Stimulated activated naive B cell treated with anti-CD40 and anti-IgM and Interleukin-4, amounts not matched to agents 10 μg/mL and 1 μg/mL and 100 μg/mL, for 72 hours (primary cell): ENCODE measurements at regions not wholly inside any gene's neighbourhood (a gene's known extent, or its start where the extent isn't known, plus 50 kb on each side); places are given as distances from the start of the nearest gene placed in this dataset.

ENCODE experiments used
- ATAC-seq, 2 donors: fragments of 150-1000 bp; cut with Tn5 transposase; replicated peaks; 2 replicates each; pipeline ENCODE4 v1.10.0; 2021; ENCODE audit warnings: moderate library complexity in 1 of 2
- DNase-seq: peaks from one replicate; pipeline ENCODE4 v3.0.0; 2021
- H3K27ac Mint-ChIP-seq: one replicate; pipeline ENCODE4 v1.8.0; 2022; ENCODE audit warnings: mild to moderate bottlenecking, mixed read lengths
- H3K27me3 Mint-ChIP-seq, 2 donors: one replicate each; pipeline ENCODE4 v1.8.0; 2022; ENCODE audit warnings: mixed read lengths in 2 of 2
- H3K36me3 Mint-ChIP-seq, 2 donors: one replicate each; pipeline ENCODE4 v1.8.0; 2022; ENCODE audit warnings: mixed read lengths in 2 of 2, mild to moderate bottlenecking in 1 of 2
- H3K4me1 Mint-ChIP-seq, 2 donors: one replicate each; pipeline ENCODE4 v1.8.0; 2022; ENCODE audit warnings: mixed read lengths in 2 of 2, mild to moderate bottlenecking in 1 of 2
- H3K4me3 Mint-ChIP-seq, 2 donors: one replicate each; pipeline ENCODE4 v1.8.0; 2022; ENCODE audit warnings: mild to moderate bottlenecking in 2 of 2, mixed read lengths in 2 of 2, moderate library complexity in 1 of 2
- H3K9me3 Mint-ChIP-seq, 2 donors: one replicate each; pipeline ENCODE4 v1.8.0; 2022; ENCODE audit warnings: mixed read lengths in 2 of 2, mild to moderate bottlenecking in 1 of 2

DNA sequence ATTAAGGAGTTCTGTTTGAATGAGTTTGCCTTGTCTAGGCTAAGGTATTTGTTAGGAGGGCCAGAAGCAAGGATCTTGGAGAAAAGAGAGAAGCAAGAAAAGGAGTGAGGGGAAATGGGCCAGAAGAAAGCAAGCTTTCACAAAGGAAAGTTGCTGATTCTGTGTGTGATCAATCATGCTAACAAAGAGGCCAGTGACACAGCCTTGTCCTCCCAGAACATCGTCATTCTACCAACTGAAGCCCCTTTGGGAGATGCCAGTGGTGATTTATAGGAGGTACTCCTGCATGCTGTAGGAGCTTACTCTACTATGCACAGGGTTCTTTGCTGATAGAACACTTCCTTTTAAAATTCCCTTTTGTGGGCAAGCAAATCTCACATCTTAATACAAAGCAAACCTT lies 449.2 kb upstream of the SPRED2 start:
- ATAC-seq (no peak), DNase-seq (no peak)
- H3K27me3 Mint-ChIP-seq: peaks cover 0 to 3% of the 10 kb centered on the region in 2 donors
- H3K36me3 Mint-ChIP-seq: no peaks in the 10 kb centered on the region
- H3K9me3 Mint-ChIP-seq: no peaks in the 10 kb centered on the region
- no peaks in the 10 kb centered on the region for H3K4me1 Mint-ChIP-seq
- no peak overlapping the region for H3K27ac Mint-ChIP-seq
- H3K4me3 Mint-ChIP-seq: no peak overlapping the region

DNA sequence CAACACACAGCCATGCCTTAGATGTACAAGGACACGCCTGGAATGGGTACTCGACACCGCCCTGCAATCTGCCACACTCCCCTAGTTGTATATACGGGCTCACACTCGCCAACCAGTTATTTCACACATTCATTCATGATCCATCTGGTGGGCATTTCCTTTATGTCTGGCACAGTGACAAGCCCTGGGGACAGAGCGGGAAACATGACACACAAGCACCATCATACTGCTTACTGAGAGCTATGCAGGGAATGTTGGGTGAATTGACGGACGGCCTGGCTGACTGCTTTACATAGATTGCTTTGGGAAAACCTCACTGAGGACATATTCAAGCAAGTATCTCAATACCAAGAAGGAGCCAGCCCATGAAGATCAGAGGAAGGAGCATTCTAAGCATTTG lies 448.0 kb upstream of the SPRED2 start:
- no peak overlapping the region for H3K27ac Mint-ChIP-seq
- H3K4me3 Mint-ChIP-seq: no peak overlapping the region
- H3K4me1 Mint-ChIP-seq: no peaks in the 10 kb centered on the region
- peaks cover 0 to 3% of the 10 kb centered on the region in 2 donors for H3K27me3 Mint-ChIP-seq
- no peaks in the 10 kb centered on the region for H3K36me3 Mint-ChIP-seq
- H3K9me3 Mint-ChIP-seq: no peaks in the 10 kb centered on the region
- DNase-seq: no peak
- no peak for ATAC-seq

GRCh38 chr2:65878011-65878340 lies 445.6 kb upstream of the SPRED2 start:
- H3K4me3 Mint-ChIP-seq: no peak overlapping the region
- no peaks in the 10 kb centered on the region for H3K36me3 Mint-ChIP-seq
- no peaks in the 10 kb centered on the region for H3K9me3 Mint-ChIP-seq
- DNase-seq (no peak), ATAC-seq (no peak)
- no peak overlapping the region for H3K27ac Mint-ChIP-seq
- no peaks in the 10 kb centered on the region for H3K4me1 Mint-ChIP-seq
- H3K27me3 Mint-ChIP-seq: peaks cover 0 to 3% of the 10 kb centered on the region in 2 donors

DNA sequence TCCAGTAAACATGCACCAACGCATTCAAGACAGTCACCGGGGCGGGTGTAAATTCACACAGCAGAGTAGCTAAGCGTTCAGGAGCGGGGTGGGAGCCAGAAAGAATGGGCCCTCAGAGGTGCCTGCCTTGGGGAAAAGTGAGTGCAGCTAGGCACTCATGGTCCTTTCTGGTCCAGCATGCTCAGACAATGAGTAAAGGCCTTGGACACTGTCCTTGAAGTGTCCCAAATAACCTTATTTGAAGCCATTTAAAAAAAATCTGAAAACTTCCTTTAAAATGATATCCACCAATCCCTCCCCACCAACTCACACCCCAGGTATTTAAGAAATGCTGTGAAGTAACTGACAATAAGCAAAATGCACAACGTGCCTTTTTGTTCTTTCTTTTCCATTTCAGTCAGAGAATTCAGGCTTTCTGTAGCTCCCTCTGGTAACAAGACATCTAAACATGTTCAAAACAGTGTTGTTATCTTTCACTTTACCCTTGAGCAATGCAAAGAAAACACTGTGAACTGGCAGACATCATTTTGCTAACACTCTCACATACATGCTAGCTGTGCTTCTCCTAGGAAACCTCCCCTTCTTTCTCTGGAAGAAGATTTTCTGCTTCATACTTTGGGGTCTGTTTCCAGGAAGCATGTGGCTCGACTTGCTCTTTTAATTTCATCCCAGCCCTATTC lies 445.1 kb upstream of the SPRED2 start:
- no peak overlapping the region for H3K4me3 Mint-ChIP-seq
- H3K36me3 Mint-ChIP-seq: no peaks in the 10 kb centered on the region
- H3K4me1 Mint-ChIP-seq: no peaks in the 10 kb centered on the region
- peaks cover 0 to 3% of the 10 kb centered on the region in 2 donors for H3K27me3 Mint-ChIP-seq
- H3K9me3 Mint-ChIP-seq: no peaks in the 10 kb centered on the region
- ATAC-seq: no peak
- DNase-seq: no peak
- H3K27ac Mint-ChIP-seq: no peak overlapping the region

DNA sequence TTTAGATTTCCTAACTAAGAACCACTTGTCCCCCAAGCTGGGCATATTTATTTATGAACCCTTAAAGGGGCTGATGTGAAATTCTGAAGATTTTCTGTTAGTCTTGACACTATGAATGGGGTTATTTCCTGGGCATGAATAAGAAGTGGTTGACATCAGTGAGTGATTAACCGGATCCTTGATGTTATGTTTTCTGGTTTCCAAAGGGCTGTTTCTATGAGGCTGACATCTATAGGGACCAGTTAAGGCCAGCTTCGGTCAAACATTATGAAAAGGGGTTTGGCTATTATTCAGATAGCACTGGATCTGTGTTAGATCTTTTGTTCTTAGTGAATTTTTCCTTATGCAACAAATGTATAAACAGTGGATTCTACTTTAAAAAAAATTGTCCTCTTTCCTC lies 443.7 kb upstream of the SPRED2 start:
- no peak overlapping the region for H3K27ac Mint-ChIP-seq
- ATAC-seq: no peak
- no peaks in the 10 kb centered on the region for H3K4me1 Mint-ChIP-seq
- no peaks in the 10 kb centered on the region for H3K36me3 Mint-ChIP-seq
- no peaks in the 10 kb centered on the region for H3K9me3 Mint-ChIP-seq
- H3K27me3 Mint-ChIP-seq: peaks cover 0 to 3% of the 10 kb centered on the region in 2 donors
- no peak overlapping the region for H3K4me3 Mint-ChIP-seq
- no peak for DNase-seq

DNA sequence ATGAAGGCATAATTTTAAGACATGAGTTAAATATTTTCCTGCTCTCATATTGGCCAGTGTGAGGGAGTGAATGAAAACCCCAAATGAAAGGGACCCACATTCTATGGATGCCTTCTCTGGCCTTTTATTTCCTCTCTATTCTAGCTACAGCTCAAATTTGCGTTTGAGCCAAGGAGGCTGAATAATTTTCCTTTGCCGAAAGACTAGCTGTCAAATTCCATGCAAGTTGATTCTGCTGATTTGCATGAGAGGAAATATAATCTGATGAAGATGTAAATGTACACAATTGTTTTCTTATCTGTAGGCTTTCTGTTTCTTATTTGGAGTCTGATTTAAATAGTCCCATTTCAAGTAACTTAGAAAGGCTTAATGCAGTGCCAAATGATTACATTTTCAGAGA lies 438.4 kb upstream of the SPRED2 start:
- H3K36me3 Mint-ChIP-seq: no peaks in the 10 kb centered on the region
- ATAC-seq (no peak), DNase-seq (no peak)
- H3K4me3 Mint-ChIP-seq: no peak overlapping the region
- H3K4me1 Mint-ChIP-seq: no peaks in the 10 kb centered on the region
- no peak overlapping the region for H3K27ac Mint-ChIP-seq
- H3K27me3 Mint-ChIP-seq: peaks cover 9 to 12% of the 10 kb centered on the region in 2 donors
- H3K9me3 Mint-ChIP-seq: no peaks in the 10 kb centered on the region

DNA sequence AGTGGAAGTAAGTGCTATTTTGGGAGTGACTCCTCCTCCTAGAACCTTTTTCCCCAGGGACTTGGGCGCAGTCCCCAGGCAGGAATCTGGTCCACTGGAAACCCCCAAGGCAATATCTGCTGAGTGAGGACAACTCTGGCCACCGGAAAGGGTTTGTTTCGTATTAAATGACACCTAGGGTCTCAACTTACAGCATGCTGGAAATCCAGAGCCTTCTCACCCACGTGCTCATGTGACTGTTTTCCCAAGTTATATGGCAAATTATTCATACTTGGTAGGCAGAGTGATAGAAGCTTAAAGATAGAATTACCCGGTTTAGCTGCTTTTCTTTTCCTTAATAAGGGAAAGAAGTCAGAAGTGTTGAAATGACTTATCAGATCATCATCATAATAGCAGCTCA lies 436.9 kb upstream of the SPRED2 start:
- no peaks in the 10 kb centered on the region for H3K4me1 Mint-ChIP-seq
- no peak for ATAC-seq

GRCh38 chr2:65868177-65868576 lies 435.8 kb upstream of the SPRED2 start:
- H3K36me3 Mint-ChIP-seq: no peaks in the 10 kb centered on the region
- no peak overlapping the region for H3K4me3 Mint-ChIP-seq
- H3K27me3 Mint-ChIP-seq: peaks cover 9 to 12% of the 10 kb centered on the region in 2 donors
- no peaks in the 10 kb centered on the region for H3K4me1 Mint-ChIP-seq
- H3K27ac Mint-ChIP-seq: no peak overlapping the region
- no peak for ATAC-seq
- no peak for DNase-seq
- no peaks in the 10 kb centered on the region for H3K9me3 Mint-ChIP-seq

More for the DNA sequence above, 436.9 kb upstream of the SPRED2 start:
- no peaks in the 10 kb centered on the region for H3K9me3 Mint-ChIP-seq
- no peaks in the 10 kb centered on the region for H3K36me3 Mint-ChIP-seq
- H3K4me3 Mint-ChIP-seq: no peak overlapping the region
- DNase-seq: no peak
- no peak overlapping the region for H3K27ac Mint-ChIP-seq
- H3K27me3 Mint-ChIP-seq: peaks cover 9 to 12% of the 10 kb centered on the region in 2 donors

GRCh38 chr2:65867446-65867845 lies 435.0 kb upstream of the SPRED2 start:
- no peaks in the 10 kb centered on the region for H3K4me1 Mint-ChIP-seq
- DNase-seq (no peak), ATAC-seq (no peak)
- no peak overlapping the region for H3K27ac Mint-ChIP-seq
- no peak overlapping the region for H3K4me3 Mint-ChIP-seq
- H3K36me3 Mint-ChIP-seq: no peaks in the 10 kb centered on the region
- H3K27me3 Mint-ChIP-seq: peaks cover 9 to 12% of the 10 kb centered on the region in 2 donors
- no peaks in the 10 kb centered on the region for H3K9me3 Mint-ChIP-seq

GRCh38 chr2:65866148-65866547 lies 433.7 kb upstream of the SPRED2 start:
- Mint-ChIP-seq H3K36me3 (no peaks in the 10 kb centered on the region), H3K9me3 (no peaks in the 10 kb centered on the region), H3K4me3 (no peak overlapping the region), H3K4me1 (no peaks in the 10 kb centered on the region), H3K27ac (no peak overlapping the region), H3K27me3 (peaks cover 9 to 12% of the 10 kb centered on the region in 2 donors)
- DNase-seq (no peak), ATAC-seq (no peak)

GRCh38 chr2:65864619-65865018 lies 432.2 kb upstream of the SPRED2 start:
- Mint-ChIP-seq H3K27me3 (peaks cover 4 to 13% of the 10 kb centered on the region in 2 donors), H3K36me3 (no peaks in the 10 kb centered on the region), H3K4me3 (no peak overlapping the region), H3K9me3 (no peaks in the 10 kb centered on the region), H3K4me1 (no peaks in the 10 kb centered on the region), H3K27ac (no peak overlapping the region)
- ATAC-seq: no peak
- no peak for DNase-seq

- H3K27me3 Mint-ChIP-seq: peaks cover 4 to 13% of the 10 kb centered on the region in 2 donors
- ATAC-seq (no peak), DNase-seq (no peak)
- H3K4me3 Mint-ChIP-seq: no peak overlapping the region
- H3K4me1 Mint-ChIP-seq: no peaks in the 10 kb centered on the region
- no peaks in the 10 kb centered on the region for H3K36me3 Mint-ChIP-seq
- no peak overlapping the region for H3K27ac Mint-ChIP-seq
- H3K9me3 Mint-ChIP-seq: no peaks in the 10 kb centered on the region
These were observed 431.3 kb upstream of the SPRED2 start for GRCh38 chr2:65863713-65864112.

- Mint-ChIP-seq H3K9me3 (no peaks in the 10 kb centered on the region), H3K4me1 (no peaks in the 10 kb centered on the region), H3K27ac (no peak overlapping the region), H3K36me3 (no peaks in the 10 kb centered on the region), H3K4me3 (no peak overlapping the region), H3K27me3 (peaks cover 0 to 7% of the 10 kb centered on the region in 2 donors)
- DNase-seq (no peak), ATAC-seq (no peak)
These were observed 424.5 kb upstream of the SPRED2 start for GRCh38 chr2:65856928-65857327.

DNA sequence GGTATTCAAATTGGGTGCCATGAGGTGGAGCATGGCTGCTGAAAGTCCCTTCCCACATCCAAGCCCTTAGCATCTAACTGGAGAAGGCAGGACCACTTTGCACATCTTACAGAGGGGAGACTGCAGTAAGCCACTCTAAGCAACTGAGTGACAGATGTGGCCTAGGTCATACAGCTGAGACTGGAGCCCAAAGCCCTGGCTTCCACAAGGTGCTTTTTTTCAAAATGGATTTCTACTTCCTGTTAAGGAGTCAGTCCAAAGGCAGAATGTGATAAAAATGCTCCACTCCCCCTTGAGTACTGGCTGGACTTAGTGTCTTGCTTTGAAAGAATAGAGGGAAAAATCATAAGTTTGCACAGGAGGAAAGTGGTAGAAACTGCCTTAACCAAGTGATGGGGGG lies 424.0 kb upstream of the SPRED2 start:
- H3K9me3 Mint-ChIP-seq: no peaks in the 10 kb centered on the region
- peaks cover 0 to 9% of the 10 kb centered on the region in 2 donors for H3K27me3 Mint-ChIP-seq
- no peak for ATAC-seq

GRCh38 chr2:65850695-65851094 lies 418.3 kb upstream of the SPRED2 start:
- H3K27me3 Mint-ChIP-seq: peaks cover 0 to 14% of the 10 kb centered on the region in 2 donors
- H3K27ac Mint-ChIP-seq: no peak overlapping the region
- no peaks in the 10 kb centered on the region for H3K9me3 Mint-ChIP-seq
- H3K4me1 Mint-ChIP-seq: no peaks in the 10 kb centered on the region
- H3K36me3 Mint-ChIP-seq: no peaks in the 10 kb centered on the region
- H3K4me3 Mint-ChIP-seq: no peak overlapping the region
- ATAC-seq (no peak), DNase-seq (no peak)

More for the DNA sequence above, 424.0 kb upstream of the SPRED2 start:
- Mint-ChIP-seq H3K27ac (no peak overlapping the region), H3K36me3 (no peaks in the 10 kb centered on the region), H3K4me1 (no peaks in the 10 kb centered on the region), H3K4me3 (no peak overlapping the region)
- no peak for DNase-seq
